Lung (tissue), 11 donors: ENCODE measurements at regions not wholly inside any gene's neighbourhood (a gene's known extent, or its start where the extent isn't known, plus 50 kb on each side); places are given as distances from the start of the nearest gene placed in this dataset.

ENCODE experiments used
- ATAC-seq: fragments of 200-7000 bp; cut with Tn5 transposase; one replicate; pipeline ENCODE4 v1.9.1; 2020; ENCODE audit warnings: moderate number of reproducible peaks; ENCODE audit not compliant: insufficient read depth, low FRiP score
- DNase-seq, 3 donors: peaks; one replicate each; pipeline ENCODE4 v3.0.0-alpha.2; 2013 to 2017
- H3K27ac ChIP-seq, 2 donors: one replicate each; pipeline ENCODE4 v1.5.1; 2013; ENCODE audit warnings: mild to moderate bottlenecking in 2 of 2, moderate library complexity in 2 of 2, control low read depth in 1 of 2, inconsistent platforms in 1 of 2, low read depth in 1 of 2, low read length in 1 of 2
- H3K27me3 ChIP-seq, 3 donors: one replicate each; pipeline ENCODE4 v1.5.1; 2013; ENCODE audit warnings: low read length in 2 of 3; ENCODE audit not compliant: control insufficient read depth in 3 of 3, insufficient read depth in 3 of 3
- H3K36me3 ChIP-seq, 4 donors: one replicate each; pipeline ENCODE4 v1.5.1; 2013; ENCODE audit warnings: low read length in 4 of 4, mild to moderate bottlenecking in 1 of 4, moderate library complexity in 1 of 4; ENCODE audit not compliant: control insufficient read depth in 4 of 4, insufficient read depth in 4 of 4
- H3K4me1 ChIP-seq, 5 donors: one replicate each; pipeline ENCODE4 v1.5.1; 2013; ENCODE audit warnings: low read length in 5 of 5, mild to moderate bottlenecking in 2 of 5, moderate library complexity in 1 of 5; ENCODE audit not compliant: control insufficient read depth in 5 of 5, insufficient read depth in 5 of 5
- H3K4me3 ChIP-seq: one replicate; pipeline ENCODE4 v1.5.1; 2013; ENCODE audit warnings: mild to moderate bottlenecking, control low read depth, moderate library complexity
- H3K9ac ChIP-seq, 2 donors: one replicate each; pipeline ENCODE4 v1.5.1; 2013; ENCODE audit warnings: low read length in 2 of 2, control low read depth in 1 of 2; ENCODE audit not compliant: insufficient read depth in 1 of 2
- H3K9me3 ChIP-seq, 4 donors: one replicate each; pipeline ENCODE4 v1.5.1; 2013; ENCODE audit warnings: low read length in 3 of 4, mild to moderate bottlenecking in 1 of 4, moderate library complexity in 1 of 4; ENCODE audit not compliant: control insufficient read depth in 4 of 4, insufficient read depth in 3 of 4
- CTCF ChIP-seq: IDR thresholded peaks from 2 replicates; pipeline ENCODE4 v1.5.1; 2012; ENCODE audit warnings: mild to moderate bottlenecking; ENCODE audit errors: control extremely low read depth, extremely low read depth
- WGBS, 2 donors: extraction: QIAGEN DNeasy Blood & Tissue Kit; methylation state at CpG; one replicate each; pipeline ENCODE4 v1.1.7; 2013; 5-methylcytosine and 5-hydroxymethylcytosine counted together
- donor health status: control.
- donor health status: control.
- donor health status: Bipolar disorder and iron deficiency.
- donor health status: healthy.
- donor health status: DM: yes; HTN: yes; CAD: no.

- Histone ChIP-seq H3K27me3 (no peaks in the 10 kb centered on the region), H3K9ac (no peak overlapping the region), H3K9me3 (peaks cover 0 to 1% (median 0%) of the 10 kb centered on the region in 4 donors), H3K4me1 (peaks cover 0 to 31% (median 4%) of the 10 kb centered on the region in 5 donors), H3K4me3 (no peak overlapping the region), H3K27ac (no peak overlapping the region), H3K36me3 (no peaks in the 10 kb centered on the region)
- ATAC-seq: no peak
- DNase-seq: peak; percentile 59 to 65 (median 61)
- no peak for TF ChIP-seq CTCF
- WGBS, 2 donors: 88 to 93% methylated on average over 13 of the region's 13 CpGs
Observed at GRCh38 chr21:43308101-43308814, 118.7 kb downstream of the SIK1 start.

GRCh38 chr21:43307677-43308070, 119.3 kb downstream of the SIK1 start:
- TF ChIP-seq CTCF: no peak
- ATAC-seq (no peak), DNase-seq (no peak)
- no peak overlapping the region for H3K9ac ChIP-seq
- no peaks in the 10 kb centered on the region for H3K36me3 ChIP-seq
- H3K27ac ChIP-seq: no peak overlapping the region
- peaks cover 0 to 1% (median 0%) of the 10 kb centered on the region in 4 donors for H3K9me3 ChIP-seq
- H3K27me3 ChIP-seq: no peaks in the 10 kb centered on the region
- no peak overlapping the region for H3K4me3 ChIP-seq
- WGBS, 2 donors: 79% methylated on average over 7 of the region's 7 CpGs
- peaks cover 0 to 29% (median 4%) of the 10 kb centered on the region in 5 donors for H3K4me1 ChIP-seq

GRCh38 chr21:43306911-43307676, 119.8 kb downstream of the SIK1 start:
- no peak for TF ChIP-seq CTCF
- no peak overlapping the region for H3K27ac ChIP-seq
- ATAC-seq: no peak
- peaks cover 0 to 1% (median 0%) of the 10 kb centered on the region in 4 donors for H3K9me3 ChIP-seq
- H3K4me1 ChIP-seq: peaks cover 0 to 25% (median 4%) of the 10 kb centered on the region in 5 donors
- H3K9ac ChIP-seq: no peak overlapping the region
- H3K27me3 ChIP-seq: no peaks in the 10 kb centered on the region
- 76 to 84% methylated on average over 24 of the region's 24 CpGs for WGBS, 2 donors
- DNase-seq: no peak
- no peak overlapping the region for H3K4me3 ChIP-seq
- H3K36me3 ChIP-seq: no peaks in the 10 kb centered on the region
